GM23338 (cell line): ENCODE measurements at regions not wholly inside any gene's neighbourhood (a gene's known extent, or its start where the extent isn't known, plus 50 kb on each side); places are given as distances from the start of the nearest gene placed in this dataset.
"Not testable (repeated sequence)": the region's sequence is repeated elsewhere in the genome, so short reads cannot be mapped to it uniquely, and the experiment has no call there.

Source experiments
- CTCF ChIP-seq, 2 experiments: fragments of 200-600 bp in 1 of 2; sonication (generic) in 1 of 2; conservative IDR thresholded peaks; 2 replicates each; pipeline versions ENCODE4 v1.5.1 to v1.6.1; 2016 to 2017; ENCODE audit warnings: antibody characterized with exemption in 2 of 2, low read depth in 2 of 2, mild to moderate bottlenecking in 2 of 2, moderate library complexity in 1 of 2
- EZH2 ChIP-seq: fragments of 200-600 bp; sonication (generic); IDR thresholded peaks from one replicate; pipeline ENCODE4 v1.8.0; 2017; ENCODE audit warnings: antibody characterized with exemption, mild to moderate bottlenecking, low read depth; ENCODE audit not compliant: unreplicated experiment
- POLR2AphosphoS5 ChIP-seq: IDR thresholded peaks from 2 replicates; pipeline ENCODE4 v1.6.1; 2016; ENCODE audit warnings: antibody characterized with exemption, low read depth
- STAT1 ChIP-seq: IDR thresholded peaks from one replicate; pipeline ENCODE4 v1.6.1; 2016; ENCODE audit warnings: antibody characterized with exemption; ENCODE audit not compliant: unreplicated experiment
- ZNF331 ChIP-seq: fragments of 250-450 bp; sonication (Bioruptor Pico); IDR thresholded peaks from 2 replicates; pipeline ENCODE4 v1.5.0; 2020; ENCODE audit warnings: low read depth, mild to moderate bottlenecking, moderate library complexity
- TF ChIP-seq, protein P1 (sequence below): IDR thresholded peaks from 2 replicates; pipeline ENCODE4 v1.6.1; 2016; ENCODE audit warnings: antibody characterized with exemption

DNA sequence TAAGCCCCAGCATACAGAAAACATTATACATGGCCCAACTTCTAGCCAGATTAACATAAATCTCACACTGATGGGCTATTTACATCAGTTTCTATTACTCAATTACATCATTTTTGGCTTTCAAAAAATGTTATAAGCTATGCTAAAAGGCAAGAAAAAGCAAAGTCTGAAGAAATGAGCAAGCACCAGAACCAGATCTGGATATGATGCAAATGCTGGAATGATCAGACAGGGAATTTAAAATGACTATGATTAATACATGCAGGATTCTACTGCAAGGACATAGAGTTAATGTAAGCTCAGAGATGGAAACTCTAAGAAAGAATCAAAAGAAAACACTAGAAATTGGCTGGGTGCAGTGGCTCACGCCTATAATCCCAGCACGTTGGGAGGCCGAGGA, 106.6 kb downstream of the BDH1 start:
- not testable (repeated sequence) for TF ChIP-seq CTCF (conservative IDR thresholded peaks at IDR 0.05; ENCODE audit: low read depth in 2 of 2); ZNF331 (CRISPR knock-in tag); EZH2; STAT1; POLR2AphosphoS5
- TF ChIP-seq, protein P1, sequence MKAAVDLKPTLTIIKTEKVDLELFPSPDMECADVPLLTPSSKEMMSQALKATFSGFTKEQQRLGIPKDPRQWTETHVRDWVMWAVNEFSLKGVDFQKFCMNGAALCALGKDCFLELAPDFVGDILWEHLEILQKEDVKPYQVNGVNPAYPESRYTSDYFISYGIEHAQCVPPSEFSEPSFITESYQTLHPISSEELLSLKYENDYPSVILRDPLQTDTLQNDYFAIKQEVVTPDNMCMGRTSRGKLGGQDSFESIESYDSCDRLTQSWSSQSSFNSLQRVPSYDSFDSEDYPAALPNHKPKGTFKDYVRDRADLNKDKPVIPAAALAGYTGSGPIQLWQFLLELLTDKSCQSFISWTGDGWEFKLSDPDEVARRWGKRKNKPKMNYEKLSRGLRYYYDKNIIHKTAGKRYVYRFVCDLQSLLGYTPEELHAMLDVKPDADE = not testable (repeated sequence)
